ENCODE measurements at regions not wholly inside any gene's neighbourhood (a gene's known extent, or its start where the extent isn't known, plus 50 kb on each side); places are given as distances from the start of the nearest gene placed in this dataset.
"Not testable (repeated sequence)": the region's sequence is repeated elsewhere in the genome, so short reads cannot be mapped to it uniquely, and the experiment has no call there.

DNA sequence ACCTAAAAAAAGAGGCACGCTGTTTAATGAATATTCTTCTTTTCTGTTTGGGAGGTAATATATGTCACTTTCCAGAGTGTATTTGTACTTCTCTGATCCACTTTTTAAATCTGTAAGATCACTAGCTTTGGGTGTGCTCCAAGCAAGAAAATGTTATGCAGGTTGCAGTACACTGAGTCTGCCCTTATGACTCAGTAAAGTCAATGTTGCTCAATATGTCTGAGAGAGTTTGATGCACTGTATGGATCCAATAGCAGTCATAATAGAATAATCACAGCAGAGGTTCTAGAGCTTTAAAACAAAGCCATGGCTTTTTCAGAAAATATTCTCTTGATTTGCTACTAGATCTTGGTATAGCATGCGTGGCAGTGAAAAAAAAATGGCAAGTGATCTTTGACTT is 525.3 kb upstream of the HTR1E start (continued):
- TF ChIP-seq, protein P1, sequence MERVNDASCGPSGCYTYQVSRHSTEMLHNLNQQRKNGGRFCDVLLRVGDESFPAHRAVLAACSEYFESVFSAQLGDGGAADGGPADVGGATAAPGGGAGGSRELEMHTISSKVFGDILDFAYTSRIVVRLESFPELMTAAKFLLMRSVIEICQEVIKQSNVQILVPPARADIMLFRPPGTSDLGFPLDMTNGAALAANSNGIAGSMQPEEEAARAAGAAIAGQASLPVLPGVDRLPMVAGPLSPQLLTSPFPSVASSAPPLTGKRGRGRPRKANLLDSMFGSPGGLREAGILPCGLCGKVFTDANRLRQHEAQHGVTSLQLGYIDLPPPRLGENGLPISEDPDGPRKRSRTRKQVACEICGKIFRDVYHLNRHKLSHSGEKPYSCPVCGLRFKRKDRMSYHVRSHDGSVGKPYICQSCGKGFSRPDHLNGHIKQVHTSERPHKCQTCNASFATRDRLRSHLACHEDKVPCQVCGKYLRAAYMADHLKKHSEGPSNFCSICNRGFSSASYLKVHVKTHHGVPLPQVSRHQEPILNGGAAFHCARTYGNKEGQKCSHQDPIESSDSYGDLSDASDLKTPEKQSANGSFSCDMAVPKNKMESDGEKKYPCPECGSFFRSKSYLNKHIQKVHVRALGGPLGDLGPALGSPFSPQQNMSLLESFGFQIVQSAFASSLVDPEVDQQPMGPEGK (CRISPR knock-in tag; IDR thresholded peaks at IDR 0.05; ENCODE audit: borderline replicate concordance), result no peak

DNA sequence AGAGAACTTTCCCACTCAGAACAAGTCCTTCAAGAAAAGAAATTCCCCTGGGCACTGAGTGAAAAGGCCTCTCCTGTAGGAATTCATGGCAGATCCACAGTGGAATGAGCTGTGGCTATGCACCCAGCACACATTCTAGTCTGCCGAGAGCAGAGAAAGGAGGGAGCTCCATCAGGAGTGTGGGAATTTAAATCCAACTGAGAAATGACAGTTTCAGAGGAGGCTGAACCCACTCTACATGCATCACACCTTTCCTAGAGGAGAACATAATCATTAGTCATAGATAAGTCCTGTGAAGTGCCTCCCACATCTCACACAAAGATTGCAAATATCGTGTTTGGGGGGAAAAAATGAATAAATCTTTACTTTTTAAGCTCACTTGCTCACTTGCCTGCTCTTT is 530.2 kb upstream of the HTR1E start:
- ATAC-seq, result no peak
- TF ChIP-seq, protein P2, sequence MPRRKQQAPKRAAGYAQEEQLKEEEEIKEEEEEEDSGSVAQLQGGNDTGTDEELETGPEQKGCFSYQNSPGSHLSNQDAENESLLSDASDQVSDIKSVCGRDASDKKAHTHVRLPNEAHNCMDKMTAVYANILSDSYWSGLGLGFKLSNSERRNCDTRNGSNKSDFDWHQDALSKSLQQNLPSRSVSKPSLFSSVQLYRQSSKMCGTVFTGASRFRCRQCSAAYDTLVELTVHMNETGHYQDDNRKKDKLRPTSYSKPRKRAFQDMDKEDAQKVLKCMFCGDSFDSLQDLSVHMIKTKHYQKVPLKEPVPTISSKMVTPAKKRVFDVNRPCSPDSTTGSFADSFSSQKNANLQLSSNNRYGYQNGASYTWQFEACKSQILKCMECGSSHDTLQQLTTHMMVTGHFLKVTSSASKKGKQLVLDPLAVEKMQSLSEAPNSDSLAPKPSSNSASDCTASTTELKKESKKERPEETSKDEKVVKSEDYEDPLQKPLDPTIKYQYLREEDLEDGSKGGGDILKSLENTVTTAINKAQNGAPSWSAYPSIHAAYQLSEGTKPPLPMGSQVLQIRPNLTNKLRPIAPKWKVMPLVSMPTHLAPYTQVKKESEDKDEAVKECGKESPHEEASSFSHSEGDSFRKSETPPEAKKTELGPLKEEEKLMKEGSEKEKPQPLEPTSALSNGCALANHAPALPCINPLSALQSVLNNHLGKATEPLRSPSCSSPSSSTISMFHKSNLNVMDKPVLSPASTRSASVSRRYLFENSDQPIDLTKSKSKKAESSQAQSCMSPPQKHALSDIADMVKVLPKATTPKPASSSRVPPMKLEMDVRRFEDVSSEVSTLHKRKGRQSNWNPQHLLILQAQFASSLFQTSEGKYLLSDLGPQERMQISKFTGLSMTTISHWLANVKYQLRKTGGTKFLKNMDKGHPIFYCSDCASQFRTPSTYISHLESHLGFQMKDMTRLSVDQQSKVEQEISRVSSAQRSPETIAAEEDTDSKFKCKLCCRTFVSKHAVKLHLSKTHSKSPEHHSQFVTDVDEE (CRISPR knock-in tag; IDR thresholded peaks at IDR 0.05), result no peak
- TF ChIP-seq OSR1 (CRISPR knock-in tag; IDR thresholded peaks at IDR 0.05), result no peak
- TF ChIP-seq ESRRG (CRISPR knock-in tag; IDR thresholded peaks at IDR 0.05), result no peak
- no peak for TF ChIP-seq ZNF70 (CRISPR knock-in tag; IDR thresholded peaks at IDR 0.05)
- TF ChIP-seq, protein P3, sequence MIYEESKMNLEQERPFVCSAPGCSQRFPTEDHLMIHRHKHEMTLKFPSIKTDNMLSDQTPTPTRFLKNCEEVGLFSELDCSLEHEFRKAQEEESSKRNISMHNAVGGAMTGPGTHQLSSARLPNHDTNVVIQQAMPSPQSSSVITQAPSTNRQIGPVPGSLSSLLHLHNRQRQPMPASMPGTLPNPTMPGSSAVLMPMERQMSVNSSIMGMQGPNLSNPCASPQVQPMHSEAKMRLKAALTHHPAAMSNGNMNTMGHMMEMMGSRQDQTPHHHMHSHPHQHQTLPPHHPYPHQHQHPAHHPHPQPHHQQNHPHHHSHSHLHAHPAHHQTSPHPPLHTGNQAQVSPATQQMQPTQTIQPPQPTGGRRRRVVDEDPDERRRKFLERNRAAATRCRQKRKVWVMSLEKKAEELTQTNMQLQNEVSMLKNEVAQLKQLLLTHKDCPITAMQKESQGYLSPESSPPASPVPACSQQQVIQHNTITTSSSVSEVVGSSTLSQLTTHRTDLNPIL (CRISPR knock-in tag; IDR thresholded peaks at IDR 0.05; ENCODE audit: low read depth), result no peak
- TF ChIP-seq ARNTL (CRISPR knock-in tag; IDR thresholded peaks at IDR 0.05; ENCODE audit: borderline replicate concordance, low read depth), result no peak
- no peak for TF ChIP-seq ZFP30 (CRISPR knock-in tag; IDR thresholded peaks at IDR 0.05)
- TF ChIP-seq, protein P4, sequence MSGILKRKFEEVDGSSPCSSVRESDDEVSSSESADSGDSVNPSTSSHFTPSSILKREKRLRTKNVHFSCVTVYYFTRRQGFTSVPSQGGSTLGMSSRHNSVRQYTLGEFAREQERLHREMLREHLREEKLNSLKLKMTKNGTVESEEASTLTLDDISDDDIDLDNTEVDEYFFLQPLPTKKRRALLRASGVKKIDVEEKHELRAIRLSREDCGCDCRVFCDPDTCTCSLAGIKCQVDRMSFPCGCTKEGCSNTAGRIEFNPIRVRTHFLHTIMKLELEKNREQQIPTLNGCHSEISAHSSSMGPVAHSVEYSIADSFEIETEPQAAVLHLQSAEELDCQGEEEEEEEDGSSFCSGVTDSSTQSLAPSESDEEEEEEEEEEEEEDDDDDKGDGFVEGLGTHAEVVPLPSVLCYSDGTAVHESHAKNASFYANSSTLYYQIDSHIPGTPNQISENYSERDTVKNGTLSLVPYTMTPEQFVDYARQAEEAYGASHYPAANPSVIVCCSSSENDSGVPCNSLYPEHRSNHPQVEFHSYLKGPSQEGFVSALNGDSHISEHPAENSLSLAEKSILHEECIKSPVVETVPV (CRISPR knock-in tag; IDR thresholded peaks at IDR 0.05), result no peak
- TF ChIP-seq ZNF565 (CRISPR knock-in tag; conservative IDR thresholded peaks at IDR 0.05; ENCODE audit: low read depth), result no peak
- TF ChIP-seq, protein P5, sequence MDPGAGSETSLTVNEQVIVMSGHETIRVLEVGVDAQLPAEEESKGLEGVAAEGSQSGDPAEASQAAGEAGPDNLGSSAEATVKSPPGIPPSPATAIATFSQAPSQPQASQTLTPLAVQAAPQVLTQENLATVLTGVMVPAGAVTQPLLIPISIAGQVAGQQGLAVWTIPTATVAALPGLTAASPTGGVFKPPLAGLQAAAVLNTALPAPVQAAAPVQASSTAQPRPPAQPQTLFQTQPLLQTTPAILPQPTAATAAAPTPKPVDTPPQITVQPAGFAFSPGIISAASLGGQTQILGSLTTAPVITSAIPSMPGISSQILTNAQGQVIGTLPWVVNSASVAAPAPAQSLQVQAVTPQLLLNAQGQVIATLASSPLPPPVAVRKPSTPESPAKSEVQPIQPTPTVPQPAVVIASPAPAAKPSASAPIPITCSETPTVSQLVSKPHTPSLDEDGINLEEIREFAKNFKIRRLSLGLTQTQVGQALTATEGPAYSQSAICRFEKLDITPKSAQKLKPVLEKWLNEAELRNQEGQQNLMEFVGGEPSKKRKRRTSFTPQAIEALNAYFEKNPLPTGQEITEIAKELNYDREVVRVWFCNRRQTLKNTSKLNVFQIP (CRISPR knock-in tag; IDR thresholded peaks at IDR 0.05; ENCODE audit: borderline replicate concordance, low read depth), result no peak
- no peak for TF ChIP-seq ZC3H10 (CRISPR knock-in tag; IDR thresholded peaks at IDR 0.05)
- no peak for TF ChIP-seq BACH2 (CRISPR knock-in tag; IDR thresholded peaks at IDR 0.05; ENCODE audit: borderline replicate concordance)
- TF ChIP-seq, protein P1 (CRISPR knock-in tag; IDR thresholded peaks at IDR 0.05; ENCODE audit: borderline replicate concordance), result no peak
- no peak for TF ChIP-seq GLIS3 (CRISPR knock-in tag; IDR thresholded peaks at IDR 0.05)

DNA sequence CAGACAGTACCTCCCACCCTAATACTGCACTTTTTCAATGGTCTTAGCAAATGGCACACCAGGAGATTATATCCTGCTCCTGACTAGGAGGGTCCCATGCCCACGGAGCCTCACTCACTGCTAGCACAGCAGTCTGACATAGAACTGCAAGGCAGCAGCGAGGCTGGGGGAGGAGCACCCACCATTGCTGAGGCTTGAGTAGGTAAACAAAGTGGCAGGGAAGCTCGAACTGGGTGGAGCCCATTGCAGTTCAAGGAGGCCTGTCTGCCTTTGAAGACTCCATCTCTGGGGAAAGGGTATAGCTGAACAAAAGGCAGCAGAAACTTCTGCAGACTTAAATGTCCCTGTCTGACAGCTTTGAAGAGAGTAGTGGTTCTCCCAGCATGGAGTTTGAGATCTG is 544.5 kb upstream of the HTR1E start:
- not testable (repeated sequence) for ATAC-seq

DNA sequence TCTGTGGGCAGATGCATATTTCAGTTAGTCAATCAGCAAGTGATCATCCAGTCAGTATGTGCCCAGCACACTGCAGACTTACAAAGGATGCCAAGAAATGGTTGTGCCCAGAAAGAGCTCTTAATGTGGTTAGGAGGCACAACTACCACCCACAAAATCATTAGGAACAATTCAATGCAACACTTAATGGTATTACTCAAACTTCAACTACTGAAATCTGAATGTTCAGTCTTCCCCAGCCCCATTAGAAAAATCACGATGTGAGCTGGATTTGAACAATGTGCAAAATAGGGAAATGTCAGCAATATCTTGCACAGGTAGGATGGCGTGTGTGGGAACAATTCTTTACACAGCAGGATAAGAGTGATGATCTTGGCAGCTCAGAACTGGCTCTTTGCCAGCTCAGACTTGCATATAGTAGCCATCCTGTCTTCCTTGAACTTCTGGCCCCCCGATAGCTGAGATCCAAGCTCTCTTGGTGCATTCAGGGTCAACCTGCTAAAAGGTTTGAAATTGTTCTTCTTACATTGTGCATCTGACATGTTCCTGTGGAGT is 556.7 kb upstream of the HTR1E start:
- ATAC-seq, result no peak
- TF ChIP-seq ARNTL (CRISPR knock-in tag; IDR thresholded peaks at IDR 0.05; ENCODE audit: borderline replicate concordance, low read depth), result no peak
- TF ChIP-seq SNAI2 (CRISPR knock-in tag; IDR thresholded peaks at IDR 0.05), result no peak
- no peak for TF ChIP-seq GLIS3 (CRISPR knock-in tag; IDR thresholded peaks at IDR 0.05)
- no peak for TF ChIP-seq OSR1 (CRISPR knock-in tag; IDR thresholded peaks at IDR 0.05)
- TF ChIP-seq ISL1 (CRISPR knock-in tag; IDR thresholded peaks at IDR 0.05), result no peak
- no peak for TF ChIP-seq PPARA (CRISPR knock-in tag; IDR thresholded peaks at IDR 0.05; ENCODE audit: borderline replicate concordance)
- TF ChIP-seq, protein P2 (CRISPR knock-in tag; IDR thresholded peaks at IDR 0.05), result no peak
- TF ChIP-seq, protein P1 (CRISPR knock-in tag; IDR thresholded peaks at IDR 0.05; ENCODE audit: borderline replicate concordance), result no peak
- no peak for TF ChIP-seq ZFP3 (CRISPR knock-in tag; IDR thresholded peaks at IDR 0.05)

All from SK-N-SH treated with all-trans-retinoic acid at 6 μM for 48 hours (cell line).